SIG-M5 treated with dmso at 0.1 percent for 504 hours (cell line): ENCODE measurements at regions not wholly inside any gene's neighbourhood (a gene's known extent, or its start where the extent isn't known, plus 50 kb on each side); places are given as distances from the start of the nearest gene placed in this dataset.

Experiments used
- DNase-seq: peaks from one replicate; lab custom pipeline; 2025; ENCODE audit not compliant: unreplicated experiment; lab: John Stamatoyannopoulos, UW

- DNase-seq = no peak
Observed at GRCh38 chr6:95777338-95777737, 200.0 kb downstream of the MANEA start.

- DNase-seq = no peak
Observed at GRCh38 chr6:95780037-95780436, 202.7 kb downstream of the MANEA start.

- DNase-seq = no peak
Observed at GRCh38 chr6:95784019-95784418, 206.7 kb downstream of the MANEA start.

GRCh38 chr6:95784869-95785268 lies 207.5 kb downstream of the MANEA start:
- no peak for DNase-seq

- no peak for DNase-seq
Observed at GRCh38 chr6:95785785-95786184, 208.4 kb downstream of the MANEA start.

GRCh38 chr6:95786802-95787201 lies 209.5 kb downstream of the MANEA start:
- no peak for DNase-seq

- DNase-seq = no peak
Observed at GRCh38 chr6:95790787-95791186, 213.5 kb downstream of the MANEA start.

- DNase-seq = no peak
Observed at GRCh38 chr6:95794749-95795148, 217.4 kb downstream of the MANEA start.

- DNase-seq = no peak
Observed at GRCh38 chr6:95795927-95796326, 218.6 kb downstream of the MANEA start.

GRCh38 chr6:95797054-95797453 lies 218.7 kb upstream of the FUT9 start:
- no peak for DNase-seq

GRCh38 chr6:95802978-95803377 lies 212.8 kb upstream of the FUT9 start:
- no peak for DNase-seq

- DNase-seq = no peak
Observed at GRCh38 chr6:95803889-95804288, 211.9 kb upstream of the FUT9 start.

GRCh38 chr6:95804847-95805541 lies 210.8 kb upstream of the FUT9 start:
- no peak for DNase-seq

GRCh38 chr6:95805699-95806098 lies 210.1 kb upstream of the FUT9 start:
- DNase-seq = no peak

GRCh38 chr6:95815389-95816056 lies 200.3 kb upstream of the FUT9 start:
- DNase-seq = no peak

GRCh38 chr6:95819461-95819860 lies 196.3 kb upstream of the FUT9 start:
- DNase-seq = no peak

GRCh38 chr6:95819939-95820338 lies 195.8 kb upstream of the FUT9 start:
- DNase-seq = no peak

GRCh38 chr6:95830859-95831557 lies 184.8 kb upstream of the FUT9 start:
- DNase-seq = no peak

- no peak for DNase-seq
Observed at GRCh38 chr6:95837890-95838289, 177.9 kb upstream of the FUT9 start.

GRCh38 chr6:95841560-95841959 lies 174.2 kb upstream of the FUT9 start:
- no peak for DNase-seq

- no peak for DNase-seq
Observed at GRCh38 chr6:95846652-95847051, 169.1 kb upstream of the FUT9 start.

GRCh38 chr6:95847061-95847460 lies 168.7 kb upstream of the FUT9 start:
- DNase-seq = no peak
